HG03060 (cell line): ENCODE measurements at regions not wholly inside any gene's neighbourhood (a gene's known extent, or its start where the extent isn't known, plus 50 kb on each side); places are given as distances from the start of the nearest gene placed in this dataset.
"Not testable (repeated sequence)": the region's sequence is repeated elsewhere in the genome, so short reads cannot be mapped to it uniquely, and the experiment has no call there.

Experiments used
- ATAC-seq: cut with Tn5 transposase; IDR thresholded peaks from one replicate; pipeline ENCODE4 v1.9.1; 2021; ENCODE audit warnings: low read depth, moderate number of reproducible peaks; ENCODE audit not compliant: unreplicated experiment

GRCh38 chr11:127818625-127819024, 768.7 kb downstream of the ETS1 start:
- ATAC-seq: no peak

DNA sequence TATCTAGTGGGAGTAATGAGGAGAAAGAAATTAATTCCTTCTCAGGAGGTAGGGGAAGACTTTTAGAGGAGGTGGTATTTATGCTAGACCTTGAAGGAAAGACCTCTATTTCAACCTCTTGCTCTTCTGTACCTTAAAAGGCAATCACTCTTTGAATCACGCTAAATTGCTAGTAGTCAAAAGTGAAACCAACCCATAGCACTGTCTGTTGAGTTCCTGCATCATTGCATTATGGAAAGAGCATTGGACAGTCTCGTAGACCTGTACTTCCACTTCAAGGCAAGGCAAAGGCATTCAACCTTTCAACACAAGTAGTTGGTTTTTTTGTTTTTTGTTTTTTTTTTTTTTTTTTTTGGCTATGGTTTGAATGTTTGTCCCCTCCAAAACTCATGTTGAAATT, 770.4 kb downstream of the ETS1 start:
- no peak for ATAC-seq

- ATAC-seq: no peak
Measured at GRCh38 chr11:127815331-127815730, 772.0 kb downstream of the ETS1 start.

- ATAC-seq: no peak
Measured at GRCh38 chr11:127806501-127806900, 780.9 kb downstream of the ETS1 start.

GRCh38 chr11:127805771-127806170, 781.6 kb downstream of the ETS1 start:
- no peak for ATAC-seq

GRCh38 chr11:127804747-127805400, 782.5 kb downstream of the ETS1 start:
- no peak for ATAC-seq

DNA sequence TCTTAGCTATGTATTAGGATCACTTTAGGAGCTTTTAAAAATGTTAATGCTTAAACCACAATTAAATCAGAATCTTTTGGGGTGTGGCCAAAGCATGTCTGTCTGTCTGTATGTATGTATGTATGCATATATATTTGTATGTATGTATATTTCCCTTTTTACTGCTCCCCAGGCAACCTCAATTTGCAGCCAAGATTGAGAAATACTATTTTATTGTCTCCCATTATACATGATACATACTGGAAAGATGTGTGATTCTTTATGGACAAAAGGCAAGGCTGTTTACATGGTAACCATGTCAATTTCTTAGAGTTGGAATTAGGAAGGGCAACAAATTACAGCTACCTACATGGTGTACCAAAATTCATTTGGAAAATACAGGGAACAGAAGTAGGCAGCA, 783.6 kb downstream of the ETS1 start:
- no peak for ATAC-seq

DNA sequence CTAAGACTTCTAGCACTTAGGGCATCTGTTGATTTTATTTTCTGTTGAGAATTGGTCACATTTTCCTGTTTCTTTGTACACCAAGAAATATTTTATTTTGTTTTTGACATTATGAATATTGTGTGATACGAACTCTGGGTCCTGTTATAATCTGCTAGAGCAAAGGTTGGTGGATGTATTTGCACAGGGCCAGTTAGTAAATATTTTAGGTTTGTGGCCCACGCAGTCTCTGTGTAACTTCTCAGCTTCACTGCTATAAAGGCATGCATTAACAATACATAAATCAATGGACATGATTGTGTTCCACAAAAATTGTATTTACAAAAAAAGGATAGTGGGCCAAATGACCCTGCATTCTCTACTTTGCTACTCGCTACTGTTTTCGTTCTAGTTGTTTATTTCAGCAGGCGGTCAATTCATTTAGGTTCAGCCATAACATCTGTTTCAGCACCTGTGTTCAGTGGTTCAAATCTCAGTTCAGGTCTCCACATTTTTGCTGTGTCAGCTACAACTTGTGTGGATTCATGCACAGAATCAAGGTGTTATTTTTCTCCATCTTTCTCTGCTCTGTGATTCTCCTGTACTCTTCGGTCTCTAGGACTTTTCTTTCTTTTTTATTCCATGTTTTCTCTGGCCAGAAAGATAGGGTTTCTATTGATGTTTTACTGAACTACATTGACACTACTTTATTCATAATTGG, 786.2 kb downstream of the ETS1 start:
- ATAC-seq: no peak

- no peak for ATAC-seq
Measured at GRCh38 chr11:127795326-127795725, 792.0 kb downstream of the ETS1 start.

GRCh38 chr11:127791844-127792243, 791.3 kb upstream of the KIRREL3 start:
- no peak for ATAC-seq

GRCh38 chr11:127790592-127790991, 790.0 kb upstream of the KIRREL3 start:
- no peak for ATAC-seq

DNA sequence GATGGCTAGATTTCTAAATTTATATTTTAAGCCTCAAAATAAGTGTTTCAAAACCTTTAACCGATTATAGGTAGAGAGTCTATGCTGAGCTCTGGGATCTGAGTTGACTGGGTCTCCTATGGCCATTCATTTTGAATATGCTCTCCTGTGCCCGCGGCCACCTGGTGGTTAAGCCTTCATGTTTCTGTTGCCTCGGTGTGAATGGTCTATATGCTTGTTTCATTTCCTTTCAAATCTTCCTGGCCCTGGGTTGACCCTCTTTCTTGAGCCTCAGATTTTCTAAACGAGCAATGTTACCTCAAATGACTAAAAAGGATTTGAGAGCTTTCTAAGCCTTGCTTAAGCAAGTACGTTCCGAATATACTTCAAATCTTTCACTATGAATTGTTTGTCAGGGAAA, 789.4 kb upstream of the KIRREL3 start:
- no peak for ATAC-seq

DNA sequence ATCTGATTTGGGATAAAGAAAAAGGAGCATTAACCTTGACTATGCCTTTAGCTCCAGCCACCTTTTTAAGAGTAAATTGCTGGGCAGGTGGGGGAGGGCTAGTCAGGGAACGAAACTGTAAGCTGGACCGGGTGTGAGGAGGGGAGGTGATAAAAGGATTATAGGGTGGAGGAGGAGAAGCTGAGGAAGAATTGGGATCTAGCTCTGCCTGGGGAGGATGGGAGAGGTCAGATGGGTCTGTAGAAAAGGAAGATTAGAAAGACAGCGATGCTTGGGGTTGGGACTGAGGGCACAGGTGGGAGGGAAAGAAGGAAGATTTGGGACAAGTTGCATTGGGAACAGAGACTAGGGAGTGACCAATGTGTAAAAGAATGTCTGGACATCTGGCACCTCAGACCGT, 772.4 kb upstream of the KIRREL3 start:
- ATAC-seq: not testable (repeated sequence)

- ATAC-seq: not testable (repeated sequence)
Measured at GRCh38 chr11:127768931-127769330, 768.4 kb upstream of the KIRREL3 start.

DNA sequence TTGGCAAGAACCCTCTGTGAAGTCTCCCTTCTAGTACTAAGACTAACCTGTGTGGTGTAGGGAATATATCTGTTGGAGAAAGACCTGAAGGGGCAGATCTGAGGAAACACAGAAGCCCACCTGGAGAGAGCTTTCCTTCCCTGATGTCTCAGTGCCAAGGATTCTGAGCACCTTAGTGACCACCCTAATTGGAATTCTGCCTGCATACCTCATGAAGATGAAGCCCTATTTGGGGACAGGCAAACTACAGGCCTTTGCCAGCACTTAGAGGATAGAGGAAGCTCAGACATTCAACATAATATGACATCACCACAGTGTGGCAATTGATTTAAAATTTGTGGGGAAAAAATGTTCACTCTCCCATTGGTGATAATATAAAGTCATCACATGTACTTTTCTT, 766.2 kb upstream of the KIRREL3 start:
- ATAC-seq: no peak

- ATAC-seq: no peak
Measured at GRCh38 chr11:127738771-127739286, 738.3 kb upstream of the KIRREL3 start.

- no peak for ATAC-seq
Measured at GRCh38 chr11:127737499-127737898, 736.9 kb upstream of the KIRREL3 start.

DNA sequence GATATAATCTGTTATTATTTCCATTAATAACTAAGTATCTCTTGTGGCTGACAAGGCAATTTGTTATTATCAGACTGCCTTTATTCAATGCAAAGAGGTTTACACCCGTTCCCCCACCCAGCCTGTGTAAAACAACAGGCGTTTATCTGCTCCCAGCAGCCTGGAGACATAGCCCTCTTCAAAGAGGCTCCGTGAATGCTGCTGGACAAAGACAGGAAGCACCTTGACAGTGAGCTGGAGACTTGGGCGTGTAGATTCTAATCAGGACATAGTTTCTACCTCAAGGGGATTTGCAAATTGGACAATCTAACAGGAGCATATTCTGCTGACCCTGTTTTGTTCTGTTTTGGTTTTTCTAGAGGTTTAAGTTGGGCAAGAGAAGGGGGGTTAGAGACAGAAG, 733.0 kb upstream of the KIRREL3 start:
- ATAC-seq: no peak

- no peak for ATAC-seq
Measured at GRCh38 chr11:127726367-127726766, 725.8 kb upstream of the KIRREL3 start.

DNA sequence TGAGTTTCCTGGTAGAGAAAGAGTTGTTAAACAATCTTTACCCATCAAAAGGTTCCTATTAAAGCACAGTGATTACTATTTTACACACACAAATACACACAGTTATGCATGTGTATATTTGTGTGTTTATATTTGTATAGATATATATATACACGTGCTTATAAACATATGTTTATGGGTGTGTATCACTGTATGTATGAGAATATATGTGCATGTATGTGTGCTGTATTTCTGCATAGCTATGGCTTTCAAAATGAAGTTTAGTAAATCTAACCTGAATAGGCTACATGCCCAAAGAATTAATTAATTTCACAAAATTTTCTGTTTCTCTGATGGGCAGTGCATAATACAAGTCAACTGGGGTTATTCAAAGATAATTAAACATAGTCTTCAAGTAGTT, 723.1 kb upstream of the KIRREL3 start:
- no peak for ATAC-seq

DNA sequence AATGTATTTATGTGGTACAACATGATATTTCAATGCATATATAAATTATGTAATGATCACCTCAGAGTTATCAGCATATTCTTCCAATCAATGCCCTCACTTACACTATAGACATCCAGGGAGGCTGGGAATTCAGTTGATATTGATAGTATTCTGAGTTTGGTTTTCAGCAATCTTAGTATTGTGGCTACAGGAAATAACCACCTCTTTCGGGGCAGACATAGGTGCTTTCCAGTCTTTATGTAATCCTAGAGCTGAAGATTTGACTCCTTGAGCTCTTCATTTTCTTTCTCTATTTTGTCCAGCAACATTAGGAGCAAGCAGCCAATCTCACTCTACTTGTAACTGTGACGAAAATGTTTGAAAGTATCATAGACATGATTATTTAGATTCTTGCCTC, 712.7 kb upstream of the KIRREL3 start:
- ATAC-seq: no peak

GRCh38 chr11:127711748-127712147, 711.2 kb upstream of the KIRREL3 start:
- ATAC-seq: no peak
